T-helper 17 cell (primary cell): ENCODE measurements at regions not wholly inside any gene's neighbourhood (a gene's known extent, or its start where the extent isn't known, plus 50 kb on each side); places are given as distances from the start of the nearest gene placed in this dataset.

Source experiments
- ATAC-seq: fragments of 150-1000 bp; cut with Tn5 transposase; 2 replicates; pipeline ENCODE4 v1.10.0; 2021; ENCODE audit warnings: mild to moderate bottlenecking, moderate library complexity
- DNase-seq, 3 donors: peaks; one replicate each; pipeline versions ENCODE4 v3.0.0 to v3.0.0-alpha.2; 2020 to 2021
- H3K9me3 ChIP-seq: one replicate; pipeline ENCODE4 v1.7.0; 2013; ENCODE audit warnings: low read length, mild to moderate bottlenecking; ENCODE audit not compliant: control insufficient read depth, poor library complexity, severe bottlenecking
- H3K27ac Mint-ChIP-seq: one replicate; pipeline ENCODE4 v1.8.0; 2022; ENCODE audit warnings: mild to moderate bottlenecking, moderate library complexity, mixed read lengths
- H3K27me3 Mint-ChIP-seq: one replicate; pipeline ENCODE4 v1.8.0; 2022; ENCODE audit warnings: mixed read lengths
- H3K36me3 Mint-ChIP-seq: one replicate; pipeline ENCODE4 v1.8.0; 2022; ENCODE audit warnings: low read depth, mixed read lengths
- H3K4me1 Mint-ChIP-seq: one replicate; pipeline ENCODE4 v1.8.0; 2022; ENCODE audit warnings: mild to moderate bottlenecking, mixed read lengths
- H3K4me3 Mint-ChIP-seq: one replicate; pipeline ENCODE4 v1.8.0; 2022; ENCODE audit warnings: mild to moderate bottlenecking, moderate library complexity, mixed read lengths

- Mint-ChIP-seq H3K4me1 (no peaks in the 10 kb centered on the region), H3K27ac (no peak overlapping the region)
Observed at GRCh38 chr7:69451715-69452114, 146.6 kb upstream of the AUTS2 start.

GRCh38 chr7:69452797-69453196 lies 145.5 kb upstream of the AUTS2 start:
- no peaks in the 10 kb centered on the region for H3K4me1 Mint-ChIP-seq
- no peaks in the 10 kb centered on the region for H3K36me3 Mint-ChIP-seq
- DNase-seq (no peak), ATAC-seq (no peak)
- H3K27me3 Mint-ChIP-seq = no peaks in the 10 kb centered on the region
- H3K4me3 Mint-ChIP-seq = no peak overlapping the region
- H3K27ac Mint-ChIP-seq = no peak overlapping the region
- no peaks in the 10 kb centered on the region for H3K9me3 ChIP-seq

More at GRCh38 chr7:69451715-69452114, 146.6 kb upstream of the AUTS2 start:
- ATAC-seq (no peak), DNase-seq (no peak)
- H3K36me3 Mint-ChIP-seq = no peaks in the 10 kb centered on the region
- H3K27me3 Mint-ChIP-seq = no peaks in the 10 kb centered on the region
- H3K4me3 Mint-ChIP-seq = no peak overlapping the region
- H3K9me3 ChIP-seq = no peaks in the 10 kb centered on the region

- H3K9me3 ChIP-seq = no peaks in the 10 kb centered on the region
- ATAC-seq = no peak
- Mint-ChIP-seq H3K27ac (no peak overlapping the region), H3K36me3 (no peaks in the 10 kb centered on the region), H3K27me3 (no peaks in the 10 kb centered on the region), H3K4me3 (no peak overlapping the region), H3K4me1 (no peaks in the 10 kb centered on the region)
- DNase-seq = no peak
Observed at GRCh38 chr7:69457595-69458504, 140.4 kb upstream of the AUTS2 start.

- Mint-ChIP-seq H3K4me1 (no peaks in the 10 kb centered on the region), H3K27me3 (no peaks in the 10 kb centered on the region), H3K27ac (no peak overlapping the region), H3K4me3 (no peak overlapping the region), H3K36me3 (no peaks in the 10 kb centered on the region)
- no peak for ATAC-seq
- no peak for DNase-seq
- H3K9me3 ChIP-seq = no peaks in the 10 kb centered on the region
Observed at GRCh38 chr7:69464035-69464434, 134.2 kb upstream of the AUTS2 start.

GRCh38 chr7:69465262-69465661 lies 133.0 kb upstream of the AUTS2 start:
- Mint-ChIP-seq H3K4me1 (no peaks in the 10 kb centered on the region), H3K27me3 (no peaks in the 10 kb centered on the region), H3K36me3 (no peaks in the 10 kb centered on the region), H3K4me3 (no peak overlapping the region), H3K27ac (no peak overlapping the region)
- H3K9me3 ChIP-seq = no peaks in the 10 kb centered on the region
- no peak for ATAC-seq
- no peak for DNase-seq

- DNase-seq = no peak
- no peak for ATAC-seq
- no peaks in the 10 kb centered on the region for H3K36me3 Mint-ChIP-seq
- no peaks in the 10 kb centered on the region for H3K9me3 ChIP-seq
- no peaks in the 10 kb centered on the region for H3K27me3 Mint-ChIP-seq
- no peak overlapping the region for H3K27ac Mint-ChIP-seq
- H3K4me1 Mint-ChIP-seq = no peaks in the 10 kb centered on the region
- H3K4me3 Mint-ChIP-seq = no peak overlapping the region
Observed at GRCh38 chr7:69467826-69468225, 130.4 kb upstream of the AUTS2 start.

- H3K4me1 Mint-ChIP-seq = no peaks in the 10 kb centered on the region
- DNase-seq = no peak
- H3K9me3 ChIP-seq = no peaks in the 10 kb centered on the region
- H3K27me3 Mint-ChIP-seq = no peaks in the 10 kb centered on the region
- H3K4me3 Mint-ChIP-seq = no peak overlapping the region
- ATAC-seq = no peak
- H3K36me3 Mint-ChIP-seq = peaks cover 2% of the 10 kb centered on the region
- H3K27ac Mint-ChIP-seq = no peak overlapping the region
Observed at GRCh38 chr7:69476416-69476815, 121.9 kb upstream of the AUTS2 start.

- Mint-ChIP-seq H3K36me3 (no peaks in the 10 kb centered on the region), H3K27me3 (no peaks in the 10 kb centered on the region), H3K4me1 (no peaks in the 10 kb centered on the region), H3K27ac (no peak overlapping the region), H3K4me3 (no peak overlapping the region)
- no peaks in the 10 kb centered on the region for H3K9me3 ChIP-seq
- ATAC-seq (no peak), DNase-seq (no peak)
Observed at GRCh38 chr7:69482676-69483075, 115.6 kb upstream of the AUTS2 start.

- no peaks in the 10 kb centered on the region for H3K9me3 ChIP-seq
- no peak for ATAC-seq
- Mint-ChIP-seq H3K27me3 (no peaks in the 10 kb centered on the region), H3K36me3 (no peaks in the 10 kb centered on the region), H3K4me1 (no peaks in the 10 kb centered on the region), H3K4me3 (no peak overlapping the region), H3K27ac (no peak overlapping the region)
- no peak for DNase-seq
Observed at GRCh38 chr7:69489533-69489932, 108.7 kb upstream of the AUTS2 start.

- DNase-seq (no peak), ATAC-seq (no peak)
- H3K9me3 ChIP-seq = peaks cover 2% of the 10 kb centered on the region
- Mint-ChIP-seq H3K4me3 (no peak overlapping the region), H3K27me3 (no peaks in the 10 kb centered on the region), H3K36me3 (no peaks in the 10 kb centered on the region), H3K4me1 (no peaks in the 10 kb centered on the region), H3K27ac (no peak overlapping the region)
Observed at GRCh38 chr7:69498671-69499070, 99.6 kb upstream of the AUTS2 start.

- DNase-seq (no peak), ATAC-seq (no peak)
- H3K4me3 Mint-ChIP-seq = no peak overlapping the region
- no peak overlapping the region for H3K27ac Mint-ChIP-seq
- no peaks in the 10 kb centered on the region for H3K4me1 Mint-ChIP-seq
- H3K36me3 Mint-ChIP-seq = no peaks in the 10 kb centered on the region
- no peaks in the 10 kb centered on the region for H3K27me3 Mint-ChIP-seq
- H3K9me3 ChIP-seq = peaks cover 2% of the 10 kb centered on the region
Observed at GRCh38 chr7:69502358-69502757, 95.9 kb upstream of the AUTS2 start.

GRCh38 chr7:69504733-69505420 lies 93.4 kb upstream of the AUTS2 start:
- Mint-ChIP-seq H3K27me3 (no peaks in the 10 kb centered on the region), H3K4me3 (no peak overlapping the region), H3K4me1 (no peaks in the 10 kb centered on the region), H3K36me3 (no peaks in the 10 kb centered on the region), H3K27ac (no peak overlapping the region)
- peaks cover 2% of the 10 kb centered on the region for H3K9me3 ChIP-seq
- no peak for DNase-seq
- ATAC-seq = no peak

GRCh38 chr7:69508736-69509135 lies 89.5 kb upstream of the AUTS2 start:
- ATAC-seq (no peak), DNase-seq (no peak)
- H3K27ac Mint-ChIP-seq = no peak overlapping the region
- no peaks in the 10 kb centered on the region for H3K4me1 Mint-ChIP-seq
- no peak overlapping the region for H3K4me3 Mint-ChIP-seq
- H3K27me3 Mint-ChIP-seq = no peaks in the 10 kb centered on the region
- no peaks in the 10 kb centered on the region for H3K36me3 Mint-ChIP-seq
- H3K9me3 ChIP-seq = no peaks in the 10 kb centered on the region

- H3K4me1 Mint-ChIP-seq = no peaks in the 10 kb centered on the region
- no peak for ATAC-seq
- H3K36me3 Mint-ChIP-seq = no peaks in the 10 kb centered on the region
- no peak overlapping the region for H3K27ac Mint-ChIP-seq
- no peaks in the 10 kb centered on the region for H3K9me3 ChIP-seq
- no peak overlapping the region for H3K4me3 Mint-ChIP-seq
- no peak for DNase-seq
- H3K27me3 Mint-ChIP-seq = no peaks in the 10 kb centered on the region
Observed at GRCh38 chr7:69510114-69510513, 88.2 kb upstream of the AUTS2 start.
